Neuronal stem cell (in vitro differentiated cells): ENCODE measurements at regions not wholly inside any gene's neighbourhood (a gene's known extent, or its start where the extent isn't known, plus 50 kb on each side); places are given as distances from the start of the nearest gene placed in this dataset.

ENCODE experiments used
- DNase-seq: peaks from one replicate; pipeline ENCODE4 v3.0.0-alpha.2; 2013; ENCODE audit warnings: low spot score
- H2AFZ ChIP-seq: one replicate; pipeline ENCODE4 v1.6.1; 2013; ENCODE audit warnings: mild to moderate bottlenecking, low read length, inconsistent platforms
- H2AK5ac ChIP-seq: 2 replicates; pipeline ENCODE4 v1.6.1; 2013; ENCODE audit warnings: low read depth, mild to moderate bottlenecking, inconsistent platforms, low read length, moderate library complexity, mixed read lengths
- H2BK120ac ChIP-seq: 2 replicates; pipeline ENCODE4 v1.6.1; 2013; ENCODE audit warnings: low read depth, mild to moderate bottlenecking, inconsistent platforms, low read length, moderate library complexity, mixed read lengths
- H2BK12ac ChIP-seq: one replicate; pipeline ENCODE4 v1.6.1; 2013; ENCODE audit warnings: low read length, inconsistent platforms
- H2BK15ac ChIP-seq: 2 replicates; pipeline ENCODE4 v1.6.1; 2013; ENCODE audit warnings: mild to moderate bottlenecking, low read length, inconsistent platforms, mixed read lengths
- H2BK5ac ChIP-seq: one replicate; pipeline ENCODE4 v1.6.1; 2013; ENCODE audit warnings: inconsistent platforms, mild to moderate bottlenecking, low read length, moderate library complexity
- H3K14ac ChIP-seq: one replicate; pipeline ENCODE4 v1.6.1; 2013; ENCODE audit warnings: low read length, inconsistent platforms
- H3K18ac ChIP-seq: 2 replicates; pipeline ENCODE4 v1.6.1; 2013; ENCODE audit warnings: low read length, inconsistent platforms
- H3K23ac ChIP-seq: 2 replicates; pipeline ENCODE4 v1.6.1; 2013; ENCODE audit warnings: low read depth, mild to moderate bottlenecking, mixed read lengths, low read length, inconsistent platforms; ENCODE audit not compliant: poor library complexity
- H3K27ac ChIP-seq: replicated peaks from 3 replicates; pipeline ENCODE4 v1.5.1; 2013; ENCODE audit warnings: low read length, inconsistent platforms
- H3K27me3 ChIP-seq, 3 experiments: 2 replicates each; pipeline ENCODE4 v1.6.1; 2013; ENCODE audit warnings: low read length in 3 of 3, mild to moderate bottlenecking in 2 of 3, inconsistent platforms in 1 of 3, low read depth in 1 of 3, mixed read lengths in 1 of 3, moderate library complexity in 1 of 3; ENCODE audit not compliant: control insufficient read depth in 3 of 3, insufficient read depth in 3 of 3
- H3K36me3 ChIP-seq, 2 donors: replicated peaks in 1 of 2; 2 replicates each; pipeline ENCODE4 v1.6.1; 2013; ENCODE audit warnings: low read length in 2 of 2; ENCODE audit not compliant: control insufficient read depth in 2 of 2, insufficient read depth in 2 of 2
- H3K4ac ChIP-seq: 2 replicates; pipeline ENCODE4 v1.6.1; 2013; ENCODE audit warnings: inconsistent platforms, mild to moderate bottlenecking, low read length, moderate library complexity
- H3K4me1 ChIP-seq, 2 donors: 1 replicate in 1 of 2; 2 replicates in 1 of 2; pipeline ENCODE4 v1.6.1; 2013; ENCODE audit warnings: low read length in 2 of 2, low read depth in 1 of 2; ENCODE audit not compliant: control insufficient read depth in 2 of 2, insufficient read depth in 1 of 2
- H3K4me2 ChIP-seq: one replicate; pipeline ENCODE4 v1.6.1; 2013; ENCODE audit warnings: mild to moderate bottlenecking, low read length, inconsistent platforms; ENCODE audit not compliant: insufficient read depth, poor library complexity, severe bottlenecking
- H3K4me3 ChIP-seq, 2 donors: 2 replicates each; pipeline ENCODE4 v1.5.1; 2013; ENCODE audit warnings: low read length in 2 of 2, mild to moderate bottlenecking in 2 of 2, inconsistent platforms in 1 of 2, moderate library complexity in 1 of 2
- H3K79me1 ChIP-seq: one replicate; pipeline ENCODE4 v1.6.1; 2013; ENCODE audit warnings: low read depth, mild to moderate bottlenecking, inconsistent platforms, low read length, moderate library complexity
- H3K9ac ChIP-seq: one replicate; pipeline ENCODE4 v1.6.1; 2013; ENCODE audit warnings: mild to moderate bottlenecking, low read depth, low read length, inconsistent platforms; ENCODE audit not compliant: poor library complexity
- H3K9me3 ChIP-seq, 2 donors: replicated peaks in 1 of 2; 2 replicates each; pipeline versions ENCODE3 to v1.6.1; 2013; ENCODE audit warnings: low read length in 2 of 2, mild to moderate bottlenecking in 2 of 2, inconsistent platforms in 1 of 2, low read depth in 1 of 2, mixed read lengths in 1 of 2, moderate library complexity in 1 of 2; ENCODE audit not compliant: control insufficient read depth in 2 of 2, insufficient read depth in 1 of 2
- H4K8ac ChIP-seq: one replicate; pipeline ENCODE4 v1.6.1; 2013; ENCODE audit warnings: low read depth, mild to moderate bottlenecking, inconsistent platforms, low read length, moderate library complexity
- H4K91ac ChIP-seq: one replicate; pipeline ENCODE4 v1.6.1; 2013; ENCODE audit warnings: low read length, low read depth, mild to moderate bottlenecking, inconsistent platforms; ENCODE audit not compliant: poor library complexity
- WGBS, 2 donors: extraction: QIAGEN DNeasy Blood & Tissue Kit; methylation state at CpG; one replicate each; pipeline ENCODE4 v1.1.7; 2013; ENCODE audit warnings: missing lambda C conversion rate in 2 of 2, mixed read lengths in 1 of 2; ENCODE audit not compliant: insufficient read length in 2 of 2, insufficient replicate concordance in 1 of 2; ENCODE audit errors: extremely low coverage in 2 of 2; 5-methylcytosine and 5-hydroxymethylcytosine counted together

DNA sequence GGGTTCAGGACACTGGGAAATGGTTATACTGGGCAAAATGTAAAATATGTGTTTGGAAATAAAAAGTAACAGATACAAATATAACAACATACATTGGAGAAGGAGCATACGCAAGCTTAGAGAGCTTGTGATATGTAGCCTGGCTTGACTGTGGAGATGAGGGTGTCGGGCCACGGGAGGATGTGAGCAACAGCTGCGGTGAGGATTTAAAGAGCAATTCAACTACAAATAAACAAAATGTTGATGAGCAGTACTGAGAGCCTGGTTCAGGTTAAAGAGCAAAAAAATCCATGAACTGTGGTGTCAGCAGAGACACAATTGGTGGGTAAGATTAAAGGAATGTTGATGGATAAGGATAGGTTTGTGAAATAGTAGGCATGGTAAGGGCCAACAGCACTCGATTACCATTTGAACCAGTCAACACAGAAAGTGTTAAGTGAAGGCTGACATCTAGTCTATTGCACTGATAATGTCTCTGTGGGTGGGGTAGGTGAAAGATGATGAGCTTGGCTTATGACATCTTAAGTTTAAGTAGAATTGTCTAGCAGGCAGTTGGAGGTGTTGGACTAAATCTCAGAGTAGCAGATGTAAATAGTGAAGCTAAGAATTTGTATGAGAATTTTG, 723.2 kb downstream of the EPM2A start:
- no peak overlapping the region for H2BK12ac ChIP-seq
- H4K91ac ChIP-seq = no peak overlapping the region
- H2AFZ ChIP-seq = no peak overlapping the region
- no peak overlapping the region for H3K14ac ChIP-seq
- H2BK5ac ChIP-seq = no peak overlapping the region
- H3K36me3 ChIP-seq = no peaks in the 10 kb centered on the region
- no peak overlapping the region for H3K4ac ChIP-seq
- no peaks in the 10 kb centered on the region for H3K27me3 ChIP-seq
- no peaks in the 10 kb centered on the region for H3K9me3 ChIP-seq
- H2BK120ac ChIP-seq = no peak overlapping the region
- no peak overlapping the region for H3K9ac ChIP-seq
- WGBS, 2 donors = no CpG with 5 or more reads among the region's 5 CpGs
- H4K8ac ChIP-seq = no peak overlapping the region
- no peaks in the 10 kb centered on the region for H3K79me1 ChIP-seq
- H2AK5ac ChIP-seq = no peak overlapping the region
- no peak overlapping the region for H3K18ac ChIP-seq
- no peak overlapping the region for H2BK15ac ChIP-seq
- H3K23ac ChIP-seq = no peak overlapping the region
- DNase-seq = no peak
- H3K4me1 ChIP-seq = no peaks in the 10 kb centered on the region
- no peak overlapping the region for H3K4me2 ChIP-seq
- H3K4me3 ChIP-seq = no peak overlapping the region
- H3K27ac ChIP-seq = no peak overlapping the region

DNA sequence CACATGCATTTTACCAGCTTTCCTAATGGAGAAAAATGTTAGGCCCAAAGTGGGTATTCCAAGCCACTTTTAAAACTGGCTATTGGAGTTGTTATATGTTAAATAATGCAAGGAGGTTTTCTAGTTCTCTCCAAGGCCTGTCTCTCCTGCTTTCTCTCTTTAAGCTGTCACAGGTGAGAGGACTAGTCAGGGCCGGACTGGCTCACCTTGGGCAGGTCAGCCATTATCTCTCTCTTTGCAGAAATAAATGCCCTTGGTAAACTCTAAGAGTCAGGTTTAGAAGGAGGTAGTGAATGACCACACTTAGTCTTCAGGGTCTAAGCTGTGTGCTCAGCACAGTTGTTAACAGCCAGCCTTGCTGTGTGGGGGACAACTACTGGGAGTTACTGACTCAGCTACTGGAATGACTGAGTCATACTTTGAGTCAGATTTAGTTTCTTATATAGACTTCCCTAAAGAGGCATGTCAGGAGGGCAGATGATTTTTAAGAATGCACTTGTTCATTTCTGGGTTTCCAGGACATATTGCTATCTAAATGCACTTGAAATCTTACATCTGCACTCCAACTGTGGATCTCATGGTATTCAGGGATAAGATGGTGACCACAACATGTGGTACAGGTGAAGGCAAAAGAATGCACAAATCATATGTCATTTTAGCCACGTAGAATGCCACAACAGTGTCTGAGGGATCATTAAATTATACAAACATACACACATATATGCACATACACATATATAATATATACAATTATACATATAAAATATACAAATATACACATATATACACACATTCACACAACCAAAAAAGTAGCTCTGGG, 719.4 kb downstream of the EPM2A start:
- Histone ChIP-seq H2BK120ac (no peak overlapping the region), H3K79me1 (no peaks in the 10 kb centered on the region), H3K36me3 (no peaks in the 10 kb centered on the region), H3K18ac (no peak overlapping the region), H3K9me3 (no peaks in the 10 kb centered on the region), H2BK15ac (peak overlapping the region; percentile 49), H4K91ac (no peak overlapping the region), H2AFZ (no peak overlapping the region), H2BK5ac (no peak overlapping the region), H3K4me3 (no peak overlapping the region), H3K23ac (no peak overlapping the region), H2AK5ac (no peak overlapping the region), H3K27ac (no peak overlapping the region), H3K27me3 (no peaks in the 10 kb centered on the region), H4K8ac (no peak overlapping the region), H3K9ac (no peak overlapping the region), H2BK12ac (no peak overlapping the region), H3K14ac (no peak overlapping the region), H3K4ac (no peak overlapping the region), H3K4me1 (no peaks in the 10 kb centered on the region), H3K4me2 (no peak overlapping the region)
- DNase-seq = no peak
- no CpG with 5 or more reads among the region's 2 CpGs for WGBS, 2 donors

DNA sequence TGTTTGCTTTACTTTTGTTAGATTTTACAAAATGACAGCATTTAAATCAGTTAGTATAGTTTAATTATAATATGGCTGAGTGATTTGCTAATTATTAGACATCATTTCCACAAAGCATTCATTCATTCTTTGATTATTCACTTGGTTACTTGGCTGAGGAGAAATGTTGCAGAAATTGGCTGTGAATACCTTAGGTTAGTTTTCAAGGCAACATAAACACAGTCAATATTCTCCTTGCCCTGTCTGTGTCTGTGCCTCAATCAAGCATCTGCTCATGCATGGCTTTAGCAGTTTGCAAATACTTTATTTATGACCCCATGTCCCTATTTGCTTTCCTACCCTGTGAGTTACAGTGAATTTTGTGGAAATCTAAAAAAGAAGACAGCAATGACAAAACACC, 718.3 kb downstream of the EPM2A start:
- no peaks in the 10 kb centered on the region for H3K4me1 ChIP-seq
- H3K27ac ChIP-seq = no peak overlapping the region
- H2BK120ac ChIP-seq = no peak overlapping the region
- H2BK5ac ChIP-seq = no peak overlapping the region
- no peaks in the 10 kb centered on the region for H3K79me1 ChIP-seq
- no peaks in the 10 kb centered on the region for H3K9me3 ChIP-seq
- H3K23ac ChIP-seq = no peak overlapping the region
- no peak for DNase-seq
- H4K91ac ChIP-seq = no peak overlapping the region
- no peak overlapping the region for H4K8ac ChIP-seq
- H3K4ac ChIP-seq = no peak overlapping the region
- no peak overlapping the region for H2BK15ac ChIP-seq
- H2AFZ ChIP-seq = no peak overlapping the region
- no peak overlapping the region for H3K14ac ChIP-seq
- no peak overlapping the region for H3K4me3 ChIP-seq
- no peak overlapping the region for H3K4me2 ChIP-seq
- H3K9ac ChIP-seq = no peak overlapping the region
- no peak overlapping the region for H2BK12ac ChIP-seq
- H3K36me3 ChIP-seq = no peaks in the 10 kb centered on the region
- no peak overlapping the region for H2AK5ac ChIP-seq
- no peaks in the 10 kb centered on the region for H3K27me3 ChIP-seq
- no peak overlapping the region for H3K18ac ChIP-seq

DNA sequence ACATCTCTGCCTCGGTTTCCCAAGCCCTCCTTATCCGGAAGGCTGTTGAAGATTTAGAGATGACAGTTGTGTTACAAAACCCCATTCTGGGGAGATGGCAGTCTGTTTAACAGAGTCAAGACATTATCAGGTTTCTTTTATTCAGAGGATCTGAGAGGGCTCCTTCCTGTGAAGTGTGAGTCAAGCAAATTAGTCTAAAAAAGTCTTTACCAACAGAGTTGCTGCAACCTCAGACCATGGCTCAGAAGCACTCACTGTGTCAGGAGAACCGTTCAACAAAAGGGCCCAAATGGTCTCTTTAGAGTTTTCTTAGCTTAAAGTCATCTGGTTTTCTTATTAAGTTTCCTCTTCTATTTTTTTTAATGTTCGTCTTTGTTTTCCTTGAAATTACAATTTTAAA, 717.8 kb downstream of the EPM2A start:
- no peaks in the 10 kb centered on the region for H3K36me3 ChIP-seq
- no peak overlapping the region for H4K91ac ChIP-seq
- H3K18ac ChIP-seq = no peak overlapping the region
- H3K9me3 ChIP-seq = no peaks in the 10 kb centered on the region
- no peak overlapping the region for H3K4me2 ChIP-seq
- H2BK5ac ChIP-seq = no peak overlapping the region
- H3K4me3 ChIP-seq = no peak overlapping the region
- H4K8ac ChIP-seq = no peak overlapping the region
- no peak overlapping the region for H3K4ac ChIP-seq
- H2AFZ ChIP-seq = no peak overlapping the region
- no peak overlapping the region for H2BK120ac ChIP-seq
- no peak overlapping the region for H3K14ac ChIP-seq
- no peak overlapping the region for H2BK12ac ChIP-seq
- no peaks in the 10 kb centered on the region for H3K27me3 ChIP-seq
- H3K27ac ChIP-seq = no peak overlapping the region
- no peaks in the 10 kb centered on the region for H3K79me1 ChIP-seq
- H3K23ac ChIP-seq = no peak overlapping the region
- no peak overlapping the region for H3K9ac ChIP-seq
- no peak for DNase-seq
- H2BK15ac ChIP-seq = no peak overlapping the region
- no CpG with 5 or more reads among the region's 4 CpGs for WGBS, 2 donors
- H3K4me1 ChIP-seq = no peaks in the 10 kb centered on the region
- H2AK5ac ChIP-seq = no peak overlapping the region
